SH-SY5Y (cell line): ENCODE measurements at regions not wholly inside any gene's neighbourhood (a gene's known extent, or its start where the extent isn't known, plus 50 kb on each side); places are given as distances from the start of the nearest gene placed in this dataset.

ENCODE experiments used
- GATA2 ChIP-seq: IDR thresholded peaks from 2 replicates; pipeline ENCODE4 v1.6.1; 2011; ENCODE audit warnings: mild to moderate bottlenecking, low read depth, low read length
- GATA3 ChIP-seq: IDR thresholded peaks from 2 replicates; pipeline ENCODE4 v1.6.1; 2011; ENCODE audit warnings: low read depth, mild to moderate bottlenecking, low read length, moderate library complexity

DNA sequence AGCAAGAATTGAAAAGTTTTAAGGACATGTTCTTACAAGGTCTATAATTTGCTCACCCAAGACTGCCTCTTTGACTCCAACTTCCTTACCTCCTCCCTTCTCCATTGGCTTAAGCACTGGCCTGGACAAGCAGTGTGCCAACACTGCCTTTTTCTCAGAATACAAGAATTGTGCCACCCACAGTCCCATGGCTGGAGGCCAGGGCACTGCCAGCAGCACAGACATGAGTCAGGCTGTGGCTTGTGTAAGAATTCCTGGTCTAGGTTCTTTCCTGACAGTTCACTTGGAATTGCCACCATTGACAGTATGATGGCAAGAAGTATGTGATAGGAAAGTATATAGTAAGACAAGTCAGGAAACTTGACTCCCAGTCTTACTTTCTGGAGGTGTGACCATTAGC, 202.7 kb upstream of the MARCKS start:
- TF ChIP-seq GATA3 (no peak), GATA2 (no peak)
